GM18861 (cell line): ENCODE measurements at regions not wholly inside any gene's neighbourhood (a gene's known extent, or its start where the extent isn't known, plus 50 kb on each side); places are given as distances from the start of the nearest gene placed in this dataset.

Source experiments
- ATAC-seq: cut with Tn5 transposase; IDR thresholded peaks from one replicate; pipeline ENCODE4 v1.9.1; 2021; ENCODE audit not compliant: unreplicated experiment

- ATAC-seq, result no peak
These were observed 55.8 kb upstream of the CDH6 start for GRCh38 chr5:31137676-31138075.

GRCh38 chr5:31135542-31135941 is 57.9 kb upstream of the CDH6 start:
- no peak for ATAC-seq

- no peak for ATAC-seq
These were observed 60.0 kb upstream of the CDH6 start for GRCh38 chr5:31133488-31133887.

- no peak for ATAC-seq
These were observed 62.0 kb upstream of the CDH6 start for GRCh38 chr5:31131381-31131891.

GRCh38 chr5:31130676-31131075 is 62.8 kb upstream of the CDH6 start:
- no peak for ATAC-seq

- no peak for ATAC-seq
These were observed 68.7 kb upstream of the CDH6 start for GRCh38 chr5:31124651-31125305.

- no peak for ATAC-seq
These were observed 69.5 kb upstream of the CDH6 start for GRCh38 chr5:31124026-31124425.

GRCh38 chr5:31122998-31123951 is 70.2 kb upstream of the CDH6 start:
- no peak for ATAC-seq

GRCh38 chr5:31121224-31121623 is 72.3 kb upstream of the CDH6 start:
- ATAC-seq, result no peak

GRCh38 chr5:31120642-31120948 is 72.9 kb upstream of the CDH6 start:
- no peak for ATAC-seq

GRCh38 chr5:31119938-31120641 is 73.4 kb upstream of the CDH6 start:
- no peak for ATAC-seq

GRCh38 chr5:31116466-31117031 is 76.9 kb upstream of the CDH6 start:
- ATAC-seq, result no peak

- no peak for ATAC-seq
These were observed 78.7 kb upstream of the CDH6 start for GRCh38 chr5:31114817-31115216.

- no peak for ATAC-seq
These were observed 79.7 kb upstream of the CDH6 start for GRCh38 chr5:31113666-31114350.

GRCh38 chr5:31113101-31113500 is 80.4 kb upstream of the CDH6 start:
- ATAC-seq, result no peak

- no peak for ATAC-seq
These were observed 86.4 kb upstream of the CDH6 start for GRCh38 chr5:31107091-31107518.

- ATAC-seq, result no peak
These were observed 86.8 kb upstream of the CDH6 start for GRCh38 chr5:31106691-31107090.

- ATAC-seq, result no peak
These were observed 87.2 kb upstream of the CDH6 start for GRCh38 chr5:31106278-31106677.

GRCh38 chr5:31104775-31105174 is 88.7 kb upstream of the CDH6 start:
- no peak for ATAC-seq

- ATAC-seq, result no peak
These were observed 92.6 kb upstream of the CDH6 start for GRCh38 chr5:31100781-31101310.
